GM19395 (cell line): ENCODE measurements at regions not wholly inside any gene's neighbourhood (a gene's known extent, or its start where the extent isn't known, plus 50 kb on each side); places are given as distances from the start of the nearest gene placed in this dataset.

Experiments
- ATAC-seq: cut with Tn5 transposase; IDR thresholded peaks from one replicate; pipeline ENCODE4 v1.9.1; 2021; ENCODE audit warnings: mild to moderate bottlenecking, moderate library complexity; ENCODE audit not compliant: unreplicated experiment

DNA sequence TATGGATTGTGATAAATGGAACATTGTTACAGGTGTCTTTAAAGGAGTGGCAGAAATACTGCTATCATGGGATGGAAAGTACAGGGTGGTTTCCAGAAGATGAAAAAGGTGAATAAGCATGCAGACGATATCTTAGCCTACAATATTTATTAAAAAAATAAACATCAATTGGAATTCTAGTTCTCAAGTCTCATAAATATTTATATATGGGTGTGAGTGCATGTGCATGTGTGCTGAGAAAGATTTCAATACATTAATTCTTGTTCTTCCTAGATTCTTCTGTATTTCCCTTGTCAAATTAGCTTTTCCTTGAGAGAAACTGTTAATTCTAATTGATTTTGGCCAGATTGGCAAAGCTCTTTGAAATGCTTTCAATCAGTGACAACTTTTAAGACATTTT lies 618.2 kb downstream of the METTL15 start:
- ATAC-seq: no peak

DNA sequence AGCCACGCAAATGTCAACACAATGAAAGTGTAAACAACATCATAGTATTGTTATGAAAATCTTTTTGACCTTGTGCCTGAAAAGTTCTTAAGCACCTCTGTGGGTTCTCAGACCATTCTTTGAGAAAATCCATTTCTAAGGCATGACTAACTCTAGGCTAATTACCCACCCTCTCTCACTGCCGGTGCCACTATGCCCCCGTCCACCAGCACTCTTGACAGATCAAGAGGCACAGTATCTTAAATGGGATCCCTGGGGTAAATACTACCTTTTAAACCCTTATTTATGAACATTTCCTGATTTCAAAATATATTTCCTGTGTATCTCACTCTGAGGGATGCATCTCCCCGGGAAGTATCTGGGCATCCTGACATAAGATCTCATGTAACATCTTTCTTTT lies 607.5 kb downstream of the METTL15 start:
- no peak for ATAC-seq

DNA sequence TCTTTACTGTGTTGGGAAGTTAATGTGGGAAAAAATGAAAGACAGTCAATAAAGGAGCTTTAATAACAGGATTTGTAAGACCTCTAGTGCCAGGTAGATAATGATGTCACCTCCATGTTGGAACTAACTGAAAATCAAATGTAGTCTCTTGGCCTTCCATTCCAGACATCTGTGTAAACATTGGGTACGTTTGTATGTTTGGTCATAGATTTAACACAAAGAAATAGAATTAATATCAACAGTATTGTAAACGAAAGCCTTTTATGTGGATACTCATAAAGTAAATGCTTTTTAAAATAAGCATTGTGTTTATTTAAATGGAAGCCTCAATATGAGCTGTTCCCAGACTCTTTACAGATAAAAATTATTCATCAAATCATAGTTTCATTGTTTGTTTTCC lies 605.7 kb downstream of the METTL15 start:
- no peak for ATAC-seq

DNA sequence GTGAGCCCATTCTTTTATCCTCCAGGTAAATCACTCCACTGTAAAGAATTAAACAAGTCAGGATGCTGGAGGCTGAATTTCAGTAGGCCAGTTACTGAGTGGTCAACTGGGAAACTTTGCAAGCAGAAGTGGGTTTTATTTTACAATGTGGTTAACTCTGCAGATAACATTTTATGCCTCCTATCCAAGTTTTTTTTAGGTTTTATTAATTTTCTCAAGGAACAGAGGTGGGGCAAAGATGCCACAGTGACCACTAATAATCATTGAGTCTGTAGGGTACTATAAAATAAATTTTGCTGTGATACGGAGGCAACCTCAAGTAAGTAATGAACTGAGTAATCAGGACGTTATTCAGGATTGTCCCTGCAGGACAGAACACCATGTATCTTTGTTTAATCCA lies 599.9 kb downstream of the METTL15 start:
- ATAC-seq: no peak

DNA sequence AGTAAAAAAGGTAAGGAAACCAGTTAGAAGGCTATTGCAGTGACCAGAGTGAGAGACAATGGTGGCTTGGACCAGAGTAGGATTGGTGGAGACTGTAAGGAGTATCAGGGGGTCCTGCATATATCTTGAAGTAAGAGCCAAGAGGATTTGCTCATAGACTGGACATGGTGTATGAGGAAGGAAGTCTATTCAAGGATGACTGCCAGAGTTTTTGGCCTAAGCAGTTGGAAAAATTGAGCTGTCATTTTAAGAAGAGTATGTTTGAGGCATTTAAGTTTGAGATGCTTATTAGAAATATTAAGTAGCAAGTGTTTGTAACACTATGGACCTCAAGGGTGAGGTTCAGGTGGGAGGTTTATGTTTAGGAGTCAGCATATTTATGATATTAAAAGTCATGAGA lies 596.6 kb downstream of the METTL15 start:
- no peak for ATAC-seq

DNA sequence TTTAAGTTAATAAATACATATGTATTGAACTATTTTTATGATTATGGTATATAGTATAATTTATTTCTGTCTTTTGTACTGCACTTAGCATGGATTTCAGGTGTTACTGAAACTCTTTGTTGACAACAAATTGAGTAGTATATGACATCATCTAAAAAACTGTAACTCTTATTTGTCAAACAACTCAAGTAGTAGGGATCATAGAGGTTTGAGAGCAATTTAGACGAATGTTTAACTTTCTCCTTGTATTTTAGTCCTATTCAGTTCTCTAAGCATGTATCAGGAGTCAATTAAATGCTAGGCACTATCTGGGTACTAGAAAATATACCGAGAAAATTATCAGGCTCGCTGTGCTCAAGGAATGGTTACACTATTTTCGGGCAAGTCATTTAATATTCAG lies 595.2 kb downstream of the METTL15 start:
- no peak for ATAC-seq

DNA sequence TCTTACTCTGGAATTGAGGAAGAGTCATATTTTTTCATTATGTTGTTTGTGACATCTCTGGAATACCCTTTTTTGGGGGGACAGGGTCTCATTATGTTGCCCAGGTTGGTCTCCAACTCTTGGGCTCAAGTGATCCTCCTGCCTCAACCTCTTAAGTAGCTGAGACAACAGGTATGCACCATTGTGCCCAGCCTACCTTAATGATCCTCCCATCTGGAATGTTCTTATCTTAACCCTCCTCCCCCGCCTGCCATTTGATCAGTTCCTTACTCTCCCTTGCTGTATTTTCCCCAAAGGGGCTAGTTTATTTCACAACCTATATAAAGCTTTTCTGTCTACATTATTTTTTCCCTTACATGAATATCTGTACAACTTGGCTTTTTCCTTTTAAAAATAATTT lies 594.7 kb downstream of the METTL15 start:
- ATAC-seq: no peak

DNA sequence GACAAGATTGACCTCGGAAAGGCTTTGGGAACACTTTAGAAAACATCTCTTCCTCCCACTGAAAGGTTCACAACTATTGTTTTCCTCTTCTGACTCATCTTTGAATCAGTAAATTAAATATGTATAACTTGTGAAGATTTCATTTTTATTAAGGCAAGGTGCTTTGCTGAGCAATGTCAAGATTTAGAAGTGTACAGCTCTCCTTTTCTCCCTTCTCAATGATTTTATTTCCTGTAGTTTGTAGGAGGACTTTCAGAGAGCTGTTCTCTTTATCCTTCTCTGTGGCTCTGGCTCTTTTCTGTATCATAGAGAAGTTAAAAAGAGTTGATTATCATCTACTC lies 594.2 kb downstream of the METTL15 start:
- no peak for ATAC-seq

DNA sequence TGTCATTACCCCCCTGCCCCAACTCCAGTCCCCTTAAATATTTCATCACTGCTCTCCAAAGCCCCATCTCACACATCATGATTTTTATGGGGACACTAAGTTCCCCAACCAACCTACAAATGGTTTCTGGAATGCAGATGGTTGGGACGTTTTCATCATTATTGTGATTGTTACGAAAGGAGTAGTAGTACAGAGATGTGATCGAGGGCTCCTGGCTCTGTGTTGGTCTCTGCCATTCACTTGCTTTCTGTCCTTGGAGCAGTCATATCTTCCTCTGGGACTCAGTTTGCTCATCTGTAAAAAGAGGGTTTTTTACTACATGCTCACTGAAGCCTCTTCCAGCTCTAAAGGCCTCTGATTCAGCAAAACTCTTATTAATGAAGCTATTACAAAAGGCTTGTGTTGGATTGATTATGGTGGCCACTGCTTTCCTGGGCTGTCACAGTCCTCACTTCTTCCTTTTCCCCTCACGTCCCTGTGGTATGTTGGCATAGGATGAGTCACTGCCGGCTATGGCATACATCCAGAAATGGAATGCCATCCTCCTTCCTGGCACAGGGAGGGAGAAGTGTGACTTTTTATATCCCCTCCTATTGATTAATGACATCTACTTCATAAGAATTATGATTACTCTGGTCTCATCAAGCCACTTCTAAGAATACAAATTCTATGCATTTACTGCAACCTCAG lies 593.7 kb downstream of the METTL15 start:
- no peak for ATAC-seq

DNA sequence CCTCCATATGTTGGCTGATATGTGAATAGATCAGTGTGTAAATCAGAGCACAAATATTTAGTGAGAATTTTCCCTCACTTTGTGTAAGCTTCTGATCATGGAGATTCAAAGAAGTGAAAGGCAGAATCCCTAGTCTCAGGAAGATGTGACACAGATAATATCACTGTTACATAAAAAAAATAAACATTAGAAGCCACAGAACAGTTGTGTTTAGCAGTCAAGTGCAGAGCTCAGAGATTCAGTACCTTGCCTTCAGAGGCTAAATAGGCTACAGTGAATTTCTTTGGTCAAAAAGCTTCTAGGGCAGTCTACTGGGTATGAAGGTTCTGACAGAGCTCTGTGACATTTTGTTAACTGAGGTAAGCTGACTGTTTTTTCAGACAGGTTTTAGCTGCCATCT lies 591.5 kb downstream of the METTL15 start:
- ATAC-seq: no peak

DNA sequence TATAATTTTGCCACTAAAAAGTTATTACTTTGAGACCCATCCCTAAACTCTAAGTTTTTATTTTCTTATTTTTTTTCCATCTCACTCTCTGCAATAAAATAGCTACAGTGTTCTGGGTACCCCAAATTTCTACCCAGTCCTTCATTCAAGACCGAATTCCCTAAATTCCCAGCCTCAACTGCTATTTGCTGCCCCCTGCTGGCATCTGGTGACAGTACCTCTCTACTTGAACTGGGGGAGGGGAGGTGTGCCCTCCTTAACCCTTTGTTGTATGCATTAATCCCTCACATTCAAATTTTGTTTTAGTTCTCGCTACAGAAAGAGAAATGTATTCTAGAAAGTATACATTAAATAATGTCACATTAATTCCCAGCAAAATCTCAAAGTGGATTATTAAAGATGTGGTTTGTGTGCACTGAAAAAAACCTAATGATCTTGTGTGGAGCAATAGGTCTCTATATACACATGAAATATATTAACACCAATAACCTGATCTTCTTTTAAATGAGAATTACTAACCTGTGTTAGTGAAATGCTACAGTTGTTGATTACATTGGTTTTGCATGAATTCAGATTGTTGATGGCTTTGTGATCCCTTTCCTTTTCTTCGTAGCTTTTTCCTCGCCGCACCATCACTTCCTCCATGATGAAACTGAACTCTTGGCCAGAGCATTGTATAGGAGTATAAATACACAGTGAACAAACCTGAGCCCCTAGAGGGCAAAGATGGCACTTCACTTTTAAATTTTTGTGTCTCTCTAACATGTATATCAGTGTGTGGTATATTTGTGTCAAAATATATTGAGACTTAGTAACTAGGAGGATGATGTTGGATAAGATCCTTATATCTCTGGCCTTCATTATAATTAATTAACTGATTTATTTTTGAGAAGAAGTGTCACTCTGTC lies 590.0 kb downstream of the METTL15 start:
- peak; percentile 51 for ATAC-seq

DNA sequence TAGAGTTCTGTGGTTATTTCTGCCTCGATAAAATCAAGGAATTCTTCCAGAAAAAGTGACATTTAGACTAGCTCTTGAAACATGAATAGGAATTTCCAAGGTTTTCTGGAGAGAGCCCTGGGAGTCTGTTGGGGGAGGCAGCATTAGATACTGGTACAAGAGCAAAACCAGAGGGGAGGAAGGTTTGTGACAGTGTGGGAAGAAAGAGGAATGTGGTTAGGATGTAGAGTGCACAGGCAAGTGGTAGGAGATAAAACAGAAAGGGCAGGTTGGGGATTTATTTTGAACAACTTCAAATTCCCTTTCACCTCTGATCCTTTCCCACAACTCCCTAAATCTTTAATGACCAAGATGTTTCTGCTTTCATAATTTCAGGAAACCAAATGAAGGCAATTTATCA lies 588.4 kb downstream of the METTL15 start:
- no peak for ATAC-seq

DNA sequence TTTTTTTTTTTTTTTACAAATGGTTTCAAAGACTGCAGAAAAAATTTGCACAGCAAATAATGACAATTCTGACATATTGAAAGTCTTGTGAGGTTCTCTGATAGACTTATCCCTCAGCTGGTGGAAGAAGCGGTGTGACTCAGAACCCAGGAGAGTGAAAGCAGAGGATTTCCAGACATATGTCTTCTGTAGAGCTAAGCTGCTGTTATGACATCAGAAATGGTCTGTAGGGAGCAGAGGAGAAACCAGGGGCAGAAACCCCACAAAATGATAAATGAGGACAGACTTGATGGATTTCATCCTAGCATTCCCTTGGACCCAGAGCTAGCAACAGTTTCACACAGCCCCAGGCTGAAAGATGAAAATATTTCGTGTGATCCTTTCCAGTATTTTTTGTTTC lies 582.6 kb downstream of the METTL15 start:
- ATAC-seq: no peak

DNA sequence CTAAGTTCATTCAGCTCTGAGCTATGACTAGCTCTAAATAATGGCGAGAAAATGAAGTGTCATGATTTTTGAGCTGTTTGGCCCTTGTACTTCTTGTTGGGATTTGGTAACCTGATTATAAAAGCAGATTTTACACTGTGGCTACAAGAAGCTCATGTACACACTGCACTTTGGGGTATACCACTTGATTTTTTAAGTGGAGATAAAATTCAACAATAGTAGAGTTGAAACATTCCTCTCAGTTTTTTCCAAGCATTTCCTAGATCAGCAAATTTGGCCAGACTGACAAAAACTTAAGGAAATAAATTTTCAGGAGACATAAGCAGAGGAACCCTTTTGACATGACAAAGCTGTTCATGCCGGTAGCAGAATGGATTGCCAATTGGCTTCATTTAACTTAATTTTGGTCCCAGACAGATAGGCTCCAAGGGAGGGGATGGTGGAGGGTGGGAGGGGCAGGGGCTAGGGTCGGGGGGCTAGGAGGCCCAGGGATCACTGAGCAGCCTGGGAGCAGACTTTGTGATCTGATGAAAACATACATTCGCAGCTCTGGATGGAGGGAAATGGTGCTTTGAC lies 575.9 kb downstream of the METTL15 start:
- ATAC-seq: no peak

DNA sequence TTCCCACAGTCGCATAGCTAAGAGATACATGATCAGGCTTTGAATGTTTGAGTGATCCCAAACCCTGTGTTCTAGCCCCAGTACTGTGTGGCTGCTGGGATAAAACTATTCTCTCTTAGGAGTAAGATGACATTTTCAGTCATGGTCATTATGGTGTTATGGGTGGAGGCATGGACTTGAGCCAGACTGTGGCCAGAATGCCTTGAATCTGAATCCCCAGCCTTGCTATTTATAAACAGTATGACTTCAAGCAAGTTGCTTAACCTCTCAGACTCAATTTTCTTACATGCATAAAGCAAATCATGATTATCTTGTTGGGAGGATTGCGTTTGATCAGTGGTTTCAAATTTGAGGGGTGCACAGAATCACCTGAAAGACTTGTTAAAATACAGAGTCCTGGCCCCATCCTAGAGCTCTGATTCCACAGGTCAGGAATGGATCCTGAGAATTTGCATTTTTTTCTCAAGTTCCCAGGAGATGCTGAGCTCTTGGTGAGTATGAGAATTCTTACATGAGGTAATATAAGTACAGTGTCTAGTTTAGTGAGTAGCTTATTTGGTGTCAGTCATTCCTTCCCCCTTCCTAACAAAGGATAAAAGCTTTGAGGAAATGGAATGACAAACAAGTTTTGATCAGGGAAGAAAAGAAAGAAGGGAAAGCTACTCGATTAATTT lies 571.7 kb downstream of the METTL15 start:
- no peak for ATAC-seq

DNA sequence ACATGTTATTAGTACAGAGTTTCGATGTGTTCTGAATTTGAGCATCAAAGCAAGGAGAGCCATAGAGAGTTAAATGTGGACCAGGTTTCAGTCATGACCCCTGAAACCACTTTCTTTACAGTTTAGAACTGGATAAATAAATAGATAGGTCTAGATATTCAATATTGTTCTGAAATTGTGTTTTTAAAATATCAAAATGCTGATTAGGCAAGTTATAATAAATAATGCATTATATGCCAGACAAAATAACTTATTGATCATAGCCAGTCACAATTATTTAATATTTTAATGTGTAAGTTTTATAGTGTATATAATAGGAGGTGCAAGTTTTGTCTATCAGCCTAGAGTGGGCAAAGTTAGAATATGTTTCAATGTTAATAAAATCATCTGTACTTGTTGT lies 569.5 kb downstream of the METTL15 start:
- no peak for ATAC-seq

DNA sequence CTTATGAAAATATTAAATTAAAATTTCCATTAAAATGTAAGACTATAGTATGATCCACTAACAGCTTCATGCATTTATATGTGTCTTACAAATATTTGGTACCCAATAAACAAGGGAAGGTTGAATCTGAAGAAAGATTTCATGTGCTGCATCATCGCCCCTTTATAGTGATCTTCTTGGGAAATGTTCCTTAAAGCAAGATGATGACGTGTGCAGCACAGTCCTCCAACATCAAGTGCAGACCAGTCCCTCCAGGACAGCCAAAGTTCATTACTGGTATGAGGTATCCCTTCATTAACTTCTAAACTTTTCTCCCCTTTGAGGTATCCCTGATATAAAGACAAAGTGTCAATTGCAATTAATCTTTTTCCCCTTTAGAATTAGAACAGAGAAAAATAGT lies 567.0 kb downstream of the METTL15 start:
- no peak for ATAC-seq

DNA sequence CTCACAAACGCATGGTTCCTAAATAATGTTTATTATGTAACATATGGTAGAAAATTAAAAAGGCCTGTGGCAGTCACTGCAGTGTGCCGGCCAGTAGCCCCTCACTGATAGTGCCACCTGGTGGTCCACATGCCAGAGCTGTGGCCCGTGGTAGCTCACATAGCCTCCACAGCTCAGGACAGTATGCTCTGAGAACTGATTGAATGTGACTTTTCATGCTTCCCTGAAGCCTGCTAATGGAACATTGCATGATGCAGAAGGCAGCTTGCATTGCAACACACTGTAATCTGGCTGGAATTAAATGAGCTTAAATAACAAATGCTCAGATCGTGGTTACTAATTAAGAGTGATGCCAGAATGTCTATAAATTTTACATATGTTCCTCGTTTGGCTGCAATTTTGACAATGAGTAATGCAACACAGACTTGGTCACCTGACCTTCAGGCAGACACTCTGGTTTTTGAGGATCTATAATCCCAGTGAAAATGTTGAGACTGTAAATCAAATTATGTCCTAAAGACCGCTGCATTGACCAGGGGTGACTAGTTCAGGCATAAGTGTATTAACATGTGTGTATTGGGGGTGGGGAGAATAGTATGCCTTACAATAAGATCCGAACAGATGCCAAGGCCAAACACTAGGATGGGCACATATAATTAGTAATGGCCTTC lies 566.4 kb downstream of the METTL15 start:
- ATAC-seq: no peak

DNA sequence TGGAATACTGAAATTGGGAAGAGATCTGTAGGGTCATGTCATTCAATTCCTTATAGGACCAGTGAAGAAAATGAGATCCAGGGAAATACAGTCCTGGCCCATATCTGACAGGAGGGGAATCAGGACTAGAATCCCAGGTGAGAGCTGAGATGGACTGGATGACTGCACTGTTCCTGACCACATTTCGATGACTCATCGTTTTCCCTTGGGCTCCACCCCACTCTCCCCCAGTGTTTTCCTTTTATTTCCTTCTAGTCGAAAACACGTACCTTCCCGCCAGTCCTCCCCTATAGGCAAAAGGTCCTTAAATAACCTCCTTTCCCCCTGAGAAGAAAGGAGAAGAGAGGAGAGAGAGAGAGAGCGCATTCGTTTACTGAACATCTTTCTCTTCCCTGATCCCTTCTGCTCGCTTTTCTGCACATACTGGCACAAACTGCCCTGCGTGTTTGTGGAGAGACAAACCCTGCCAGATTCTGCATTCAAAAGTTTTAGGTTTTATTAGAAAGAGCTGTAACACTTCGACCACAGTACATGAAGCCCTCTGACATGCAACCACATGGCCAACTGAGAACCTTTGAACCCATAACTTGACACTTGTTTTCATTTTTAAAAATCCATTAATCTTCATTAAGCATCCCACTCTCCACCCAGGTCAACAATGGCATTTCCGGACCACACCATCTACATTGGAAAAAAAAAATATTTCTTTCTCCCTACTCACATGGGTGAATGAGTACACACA lies 565.7 kb downstream of the METTL15 start:
- ATAC-seq: no peak

DNA sequence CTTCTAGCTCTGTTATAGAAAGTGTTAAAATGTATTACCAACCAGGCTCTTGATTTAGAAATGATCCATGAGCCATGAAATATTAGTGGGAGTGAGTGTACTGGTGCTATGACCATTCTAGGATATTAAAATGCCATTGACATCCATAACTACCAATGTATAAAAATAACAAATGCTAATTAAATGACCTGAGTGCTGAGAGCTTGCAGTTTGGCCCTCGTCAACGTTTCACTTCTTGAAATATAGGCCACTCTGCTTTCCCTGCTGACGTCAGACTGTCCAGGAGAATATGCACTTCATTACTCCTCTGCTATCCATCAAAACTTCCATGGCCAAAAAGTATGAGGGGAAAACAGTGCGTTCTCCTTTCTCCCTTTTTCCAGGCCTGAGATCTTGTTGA lies 563.1 kb downstream of the METTL15 start:
- ATAC-seq: no peak
